ENCODE measurements at regions not wholly inside any gene's neighbourhood (a gene's known extent, or its start where the extent isn't known, plus 50 kb on each side); places are given as distances from the start of the nearest gene placed in this dataset.

GRCh38 chr2:166814335-166814734 is 73.9 kb upstream of the XIRP2 start:
- ATAC-seq (ENCODE audit: low read depth) (no peak), DNase-seq (no peak)
- Histone ChIP-seq H2BK5ac (ENCODE audit: low read depth, low read length, poor library complexity, severe bottlenecking) (no peak overlapping the region), H3K27ac (ENCODE audit: insufficient read depth, low read length) (no peak overlapping the region), H2BK15ac (ENCODE audit: low read depth, low read length) (no peak overlapping the region), H4K5ac (ENCODE audit: low read depth, low read length) (no peak overlapping the region), H3K4me2 (ENCODE audit: low read depth, low read length) (no peak overlapping the region), H2BK120ac (ENCODE audit: low read depth, low read length) (no peak overlapping the region), H3K9me1 (ENCODE audit: insufficient read depth, low read length) (no peaks in the 10 kb centered on the region), H3K79me1 (ENCODE audit: low read depth in 1 of 2, low read length in 2 of 2) (no peaks in the 10 kb centered on the region), H3K27me3 (ENCODE audit: control insufficient read depth, insufficient read depth, low read length) (no peaks in the 10 kb centered on the region), H3K4me1 (ENCODE audit: control insufficient read depth, insufficient read depth, low read length) (no peaks in the 10 kb centered on the region), H3K9ac (ENCODE audit: low read depth, low read length) (no peak overlapping the region), H2AK9ac (replicated peaks; ENCODE audit: low read depth, low read length, poor library complexity) (no peak overlapping the region), H3K18ac (ENCODE audit: low read depth, low read length) (no peak overlapping the region), H3K23ac (ENCODE audit: low read depth, low read length) (no peak overlapping the region), H3K36me3 (ENCODE audit: control insufficient read depth, insufficient read depth, low read length) (no peaks in the 10 kb centered on the region), H3K9me3 (ENCODE audit: control insufficient read depth, insufficient read depth, low read length) (no peaks in the 10 kb centered on the region), H3K4me3 (ENCODE audit: insufficient read depth, low read depth, low read length) (no peak overlapping the region), H3K14ac (replicated peaks; ENCODE audit: low read depth, low read length) (no peak overlapping the region), H4K20me1 (ENCODE audit: insufficient read depth, low read length) (no peaks in the 10 kb centered on the region), H2AK5ac (ENCODE audit: low read depth, low read length) (no peak overlapping the region), H3K4ac (ENCODE audit: low read depth, low read length) (no peak overlapping the region), H2AFZ (replicated peaks; ENCODE audit: low read length, poor library complexity) (no peak overlapping the region), H4K8ac (ENCODE audit: low read depth in 2 of 2, low read length in 2 of 2) (no peak overlapping the region), H3K56ac (ENCODE audit: extremely low read depth, insufficient read depth, low read length) (no peak overlapping the region), H4K91ac (ENCODE audit: insufficient read depth, low read depth, low read length) (no peak overlapping the region), H2BK20ac (ENCODE audit: low read depth, low read length) (no peak overlapping the region)
- CTCF ChIA-PET: no interaction called here
- in situ Hi-C loops (cut with MboI; ENCODE audit: low sequenced_read_pairs): no loop called here
- no CpG with 5 or more reads among the region's 5 CpGs for WGBS, 2 experiments (ENCODE audit: extremely low coverage in 2 of 2, insufficient read length in 1 of 2)
- intact Hi-C loops (cut with micrococcal nuclease): no loop called here
- TF ChIP-seq RAD21 (IDR thresholded peaks at IDR 0.05; ENCODE audit: low read length) (no peak), CTCF (conservative IDR thresholded peaks at IDR 0.05; ENCODE audit: low read depth, low read length) (no peak), FOS (IDR thresholded peaks at IDR 0.05; ENCODE audit: low read depth, low read length) (no peak), CEBPB (IDR thresholded peaks at IDR 0.05; ENCODE audit: low read depth, low read length) (no peak), RCOR1 (IDR thresholded peaks at IDR 0.05; ENCODE audit: insufficient replicate concordance, low read length) (no peak), BHLHE40 (IDR thresholded peaks at IDR 0.05; ENCODE audit: low read depth, low read length) (no peak), RFX5 (IDR thresholded peaks at IDR 0.05; ENCODE audit: low read depth, low read length) (no peak), POLR2A (IDR thresholded peaks at IDR 0.05; ENCODE audit: low read depth, low read length) (no peak), SMC3 (IDR thresholded peaks at IDR 0.05; ENCODE audit: low read depth, low read length) (no peak), NFE2L2 (IDR thresholded peaks at IDR 0.05; ENCODE audit: low read depth, low read length) (no peak), CHD1 (IDR thresholded peaks at IDR 0.05; ENCODE audit: low read depth, low read length) (no peak)
- TF ChIP-seq, protein P1, sequence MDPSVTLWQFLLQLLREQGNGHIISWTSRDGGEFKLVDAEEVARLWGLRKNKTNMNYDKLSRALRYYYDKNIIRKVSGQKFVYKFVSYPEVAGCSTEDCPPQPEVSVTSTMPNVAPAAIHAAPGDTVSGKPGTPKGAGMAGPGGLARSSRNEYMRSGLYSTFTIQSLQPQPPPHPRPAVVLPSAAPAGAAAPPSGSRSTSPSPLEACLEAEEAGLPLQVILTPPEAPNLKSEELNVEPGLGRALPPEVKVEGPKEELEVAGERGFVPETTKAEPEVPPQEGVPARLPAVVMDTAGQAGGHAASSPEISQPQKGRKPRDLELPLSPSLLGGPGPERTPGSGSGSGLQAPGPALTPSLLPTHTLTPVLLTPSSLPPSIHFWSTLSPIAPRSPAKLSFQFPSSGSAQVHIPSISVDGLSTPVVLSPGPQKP (IDR thresholded peaks at IDR 0.05; ENCODE audit: borderline replicate concordance, low read depth, low read length): no peak
- no TSS peak for BruUV-seq (replicated peaks)
- POLR2A ChIA-PET (ENCODE audit: unreplicated experiment): no interaction called here
- dilution Hi-C loops (cut with HindIII; ENCODE audit: low sequenced_read_pairs, unreplicated experiment): no loop called here
